ENCODE measurements at regions not wholly inside any gene's neighbourhood (a gene's known extent, or its start where the extent isn't known, plus 50 kb on each side); places are given as distances from the start of the nearest gene placed in this dataset.

- DNase-seq, result no peak
These were observed 247.5 kb downstream of the NSG2 start for GRCh38 chr5:174293006-174293405.

GRCh38 chr5:174293481-174293880 is 248.0 kb downstream of the NSG2 start:
- DNase-seq, result no peak

- DNase-seq, result no peak
These were observed 249.6 kb downstream of the NSG2 start for GRCh38 chr5:174294891-174295620.

- DNase-seq, result no peak
These were observed 250.4 kb downstream of the NSG2 start for GRCh38 chr5:174295702-174296436.

- DNase-seq, result no peak
These were observed 254.8 kb downstream of the NSG2 start for GRCh38 chr5:174300118-174300940.

GRCh38 chr5:174300941-174301761 is 255.6 kb downstream of the NSG2 start:
- DNase-seq, result no peak

GRCh38 chr5:174301848-174302625 is 256.5 kb downstream of the NSG2 start:
- DNase-seq, result no peak

- DNase-seq, result no peak
These were observed 257.5 kb downstream of the NSG2 start for GRCh38 chr5:174303035-174303434.

GRCh38 chr5:174303437-174304045 is 258.0 kb downstream of the NSG2 start:
- no peak for DNase-seq

GRCh38 chr5:174305241-174305681 is 259.8 kb downstream of the NSG2 start:
- DNase-seq, result no peak

GRCh38 chr5:174306345-174307030 is 261.0 kb downstream of the NSG2 start:
- DNase-seq, result no peak

- no peak for DNase-seq
These were observed 261.5 kb downstream of the NSG2 start for GRCh38 chr5:174307031-174307408.

GRCh38 chr5:174307656-174308271 is 262.3 kb downstream of the NSG2 start:
- no peak for DNase-seq

- no peak for DNase-seq
These were observed 263.8 kb downstream of the NSG2 start for GRCh38 chr5:174309131-174309795.

- no peak for DNase-seq
These were observed 264.7 kb downstream of the NSG2 start for GRCh38 chr5:174310243-174310642.

GRCh38 chr5:174310706-174311105 is 265.2 kb downstream of the NSG2 start:
- no peak for DNase-seq

GRCh38 chr5:174311121-174311520 is 265.6 kb downstream of the NSG2 start:
- DNase-seq, result no peak

GRCh38 chr5:174311531-174312269 is 266.2 kb downstream of the NSG2 start:
- DNase-seq, result peak; percentile 56

GRCh38 chr5:174312270-174312617 is 266.7 kb downstream of the NSG2 start:
- DNase-seq, result no peak

Data from NCI-H510A (cell line).